H1 (cell line): ENCODE measurements at regions not wholly inside any gene's neighbourhood (a gene's known extent, or its start where the extent isn't known, plus 50 kb on each side); places are given as distances from the start of the nearest gene placed in this dataset.
"Not testable (repeated sequence)": the region's sequence is repeated elsewhere in the genome, so short reads cannot be mapped to it uniquely, and the experiment has no call there.

Experiments used
- CTCF ChIA-PET: fragments of 300-600 bp; sonication (Branson Sonifier 250); formaldehyde crosslinking; loops from one replicate; lab custom pipeline; 2021; ENCODE audit not compliant: partially characterized antibody; lab: Charles Lee
- POLR2A ChIA-PET: fragments of 300-600 bp; sonication (Branson Sonifier 250); formaldehyde crosslinking; loops from one replicate; lab custom pipeline; 2021; ENCODE audit warnings: inconsistent platforms; ENCODE audit not compliant: partially characterized antibody; lab: Charles Lee
- DNase-seq, 2 experiments: peaks; one replicate each; pipeline versions ENCODE4 v3.0.0 to v3.0.0-alpha.2; 2010 to 2022; ENCODE audit warnings: low spot score in 2 of 2, low read depth in 1 of 2, mixed read lengths in 1 of 2
- FAIRE-seq: peaks from 2 replicates; lab custom pipeline; 2011; peaks lifted over from hg19 to GRCh38; lab: Jason Lieb, UNC
- H2AFZ ChIP-seq: 2 replicates; pipeline ENCODE4 v1.8.1; 2012; ENCODE audit warnings: low read length, inconsistent platforms
- H2AK5ac ChIP-seq: 2 replicates; pipeline ENCODE4 v1.6.1; 2013; ENCODE audit warnings: low read depth, low read length
- H2BK120ac ChIP-seq: replicated peaks from 2 replicates; pipeline ENCODE3; 2013; ENCODE audit warnings: low read depth, low read length, inconsistent platforms
- H2BK12ac ChIP-seq: 2 replicates; pipeline ENCODE4 v1.6.1; 2013; ENCODE audit warnings: low read depth, low read length
- H2BK15ac ChIP-seq: 2 replicates; pipeline ENCODE4 v1.6.1; 2013; ENCODE audit warnings: low read length
- H2BK20ac ChIP-seq: 2 replicates; pipeline ENCODE4 v1.6.1; 2013; ENCODE audit warnings: low read length
- H2BK5ac ChIP-seq: 2 replicates; pipeline ENCODE4 v1.6.1; 2013; ENCODE audit warnings: low read depth, low read length
- H3K14ac ChIP-seq: 2 replicates; pipeline ENCODE4 v1.6.1; 2013; ENCODE audit warnings: inconsistent platforms; ENCODE audit not compliant: insufficient read length
- H3K18ac ChIP-seq: 2 replicates; pipeline ENCODE4 v1.6.1; 2013; ENCODE audit warnings: low read length; ENCODE audit errors: extremely low read depth
- H3K23ac ChIP-seq: 2 replicates; pipeline ENCODE4 v1.6.1; 2013; ENCODE audit warnings: inconsistent platforms; ENCODE audit not compliant: insufficient read length
- H3K23me2 ChIP-seq: 2 replicates; pipeline ENCODE4 v1.6.1; 2013; ENCODE audit warnings: low read depth, low read length
- H3K27ac ChIP-seq: 2 replicates; pipeline ENCODE4 v1.6.1; 2011; ENCODE audit warnings: low read depth, low read length, inconsistent platforms
- H3K27me3 ChIP-seq, 4 experiments: replicated peaks in 1 of 4; 1 replicate in 1 of 4; 2 replicates in 3 of 4; pipeline versions ENCODE4 v1.6.1 to v1.8.1; 2011 to 2013; ENCODE audit warnings: low read length in 3 of 4, mild to moderate bottlenecking in 3 of 4, inconsistent platforms in 2 of 4, mixed read lengths in 2 of 4, moderate library complexity in 1 of 4; ENCODE audit not compliant: control insufficient read depth in 3 of 4, insufficient read depth in 3 of 4; ENCODE audit errors: extremely low read depth in 1 of 4
- H3K36me3 ChIP-seq, 4 experiments: 2 replicates each; pipeline versions ENCODE4 v1.6.1 to v1.8.1; 2011 to 2013; ENCODE audit warnings: mild to moderate bottlenecking in 4 of 4, low read length in 3 of 4, moderate library complexity in 2 of 4, control low read depth in 1 of 4, inconsistent platforms in 1 of 4; ENCODE audit not compliant: insufficient read depth in 4 of 4, control insufficient read depth in 2 of 4
- H3K4ac ChIP-seq: replicated peaks from 2 replicates; pipeline ENCODE3; 2013; ENCODE audit warnings: low read length, low read depth, mixed read lengths, inconsistent platforms; ENCODE audit not compliant: insufficient read length
- H3K4me1 ChIP-seq, 4 experiments: replicated peaks in 1 of 4; 1 replicate in 1 of 4; 2 replicates in 3 of 4; pipeline versions ENCODE4 v1.6.1 to v1.8.1; 2011 to 2013; ENCODE audit warnings: low read length in 3 of 4, inconsistent platforms in 2 of 4, mixed read lengths in 1 of 4; ENCODE audit not compliant: insufficient read depth in 4 of 4, control insufficient read depth in 3 of 4
- H3K4me2 ChIP-seq, 2 experiments: 2 replicates each; pipeline versions ENCODE4 v1.6.1 to v1.8.1; 2011 to 2013; ENCODE audit warnings: low read depth in 2 of 2, low read length in 2 of 2, control low read depth in 1 of 2, inconsistent platforms in 1 of 2, mild to moderate bottlenecking in 1 of 2; ENCODE audit not compliant: insufficient read depth in 1 of 2
- H3K4me3 ChIP-seq, 4 experiments: fragments of 200-600, 300-600 bp in 1 of 4; sonication (generic), shearing (Covaris generic), sonication (Bioruptor Twin) in 1 of 4; 2 replicates each; pipeline versions ENCODE4 v1.5.1 to v1.8.1; 2011 to 2016; ENCODE audit warnings: low read length in 4 of 4, low read depth in 3 of 4, control low read depth in 2 of 4, inconsistent platforms in 2 of 4, mild to moderate bottlenecking in 2 of 4, mixed read lengths in 1 of 4, moderate library complexity in 1 of 4; ENCODE audit not compliant: insufficient read depth in 2 of 4; ENCODE audit errors: extremely low read depth in 1 of 4
- H3K56ac ChIP-seq: replicated peaks from 2 replicates; pipeline ENCODE3; 2013; ENCODE audit warnings: low read depth, mild to moderate bottlenecking, mixed read lengths, low read length, inconsistent platforms; ENCODE audit not compliant: insufficient read length
- H3K79me1 ChIP-seq: 2 replicates; pipeline ENCODE4 v1.6.1; 2013; ENCODE audit warnings: low read depth, low read length, control low read depth
- H3K79me2 ChIP-seq, 2 experiments: 2 replicates each; pipeline versions ENCODE4 v1.6.1 to v1.8.1; 2012 to 2013; ENCODE audit warnings: low read length in 2 of 2, mild to moderate bottlenecking in 2 of 2, inconsistent platforms in 1 of 2; ENCODE audit not compliant: insufficient read depth in 2 of 2, control insufficient read depth in 1 of 2
- H3K9ac ChIP-seq, 4 experiments: replicated peaks in 1 of 4; 1 replicate in 1 of 4; 2 replicates in 3 of 4; pipeline versions ENCODE4 v1.6.1 to v1.8.1; 2011 to 2013; ENCODE audit warnings: low read depth in 3 of 4, low read length in 3 of 4, control low read depth in 2 of 4, mild to moderate bottlenecking in 2 of 4, moderate library complexity in 2 of 4, inconsistent platforms in 1 of 4; ENCODE audit errors: extremely low read depth in 1 of 4
- H3K9me3 ChIP-seq, 2 experiments: 2 replicates each; pipeline versions ENCODE4 v1.6.1 to v1.8.1; 2012 to 2013; ENCODE audit warnings: mild to moderate bottlenecking in 2 of 2, moderate library complexity in 2 of 2, control low read depth in 1 of 2, inconsistent platforms in 1 of 2, low read depth in 1 of 2, low read length in 1 of 2, mixed read lengths in 1 of 2; ENCODE audit not compliant: insufficient read depth in 2 of 2
- H4K20me1 ChIP-seq, 2 experiments: replicated peaks in 1 of 2; 2 replicates each; pipeline versions ENCODE3 to v1.8.1; 2011 to 2013; ENCODE audit warnings: inconsistent platforms in 2 of 2, low read length in 2 of 2, mild to moderate bottlenecking in 1 of 2; ENCODE audit not compliant: insufficient read depth in 2 of 2, control insufficient read depth in 1 of 2
- H4K5ac ChIP-seq: 2 replicates; pipeline ENCODE4 v1.6.1; 2013; ENCODE audit warnings: low read length, low read depth, mixed read lengths, inconsistent platforms; ENCODE audit not compliant: insufficient read length
- H4K8ac ChIP-seq: 2 replicates; pipeline ENCODE4 v1.8.0; 2013; ENCODE audit warnings: mild to moderate bottlenecking, moderate library complexity, low read length, inconsistent platforms; ENCODE audit not compliant: insufficient read depth; ENCODE audit errors: extremely low read depth
- H4K91ac ChIP-seq: replicated peaks from 2 replicates; pipeline ENCODE3; 2013; ENCODE audit warnings: low read length, mixed read lengths, inconsistent platforms; ENCODE audit not compliant: insufficient read length
- WGBS, 2 experiments: shearing (Covaris generic) in 1 of 2; methylation state at CpG; one replicate each; pipeline versions ENCODE4 v1.1.6 to v1.1.7; 2013 to 2015; ENCODE audit warnings: low lambda C conversion rate in 2 of 2, mixed read lengths in 2 of 2, inconsistent platforms in 1 of 2, low coverage in 1 of 2, missing lambda C conversion rate in 1 of 2; ENCODE audit not compliant: insufficient replicate concordance in 2 of 2, insufficient coverage in 1 of 2, insufficient read length in 1 of 2; ENCODE audit errors: extremely low coverage in 1 of 2, missing lambda C conversion rate in 1 of 2; 5-methylcytosine and 5-hydroxymethylcytosine counted together

GRCh38 chr4:126930059-126930458 lies 702.7 kb upstream of the INTU start:
- H3K4me1 ChIP-seq, H2AK5ac ChIP-seq, H3K4ac ChIP-seq, H3K14ac ChIP-seq, H2AFZ ChIP-seq, H3K27me3 ChIP-seq, H2BK5ac ChIP-seq, H3K36me3 ChIP-seq, H3K79me2 ChIP-seq, H4K20me1 ChIP-seq, H3K27ac ChIP-seq, H3K23ac ChIP-seq, DNase-seq, H3K9me3 ChIP-seq, H3K4me2 ChIP-seq, H2BK15ac ChIP-seq, H2BK12ac ChIP-seq, POLR2A ChIA-PET, H3K18ac ChIP-seq, FAIRE-seq, H4K8ac ChIP-seq, CTCF ChIA-PET, H3K9ac ChIP-seq, H2BK20ac ChIP-seq, H3K79me1 ChIP-seq, H2BK120ac ChIP-seq, H3K4me3 ChIP-seq, H3K56ac ChIP-seq, H4K91ac ChIP-seq, H3K23me2 ChIP-seq, H4K5ac ChIP-seq: not testable (repeated sequence)
- WGBS, 2 experiments: 67% methylated on average over 1 of the region's 4 CpGs; no CpG with 5 or more reads in 1 of the 2 experiments
